Endothelial cell of umbilical vein (primary cell): ENCODE measurements at regions not wholly inside any gene's neighbourhood (a gene's known extent, or its start where the extent isn't known, plus 50 kb on each side); places are given as distances from the start of the nearest gene placed in this dataset.

Experiments used
- EZH2 ChIP-seq: IDR thresholded peaks from 2 replicates; pipeline ENCODE4 v1.6.1; 2012; ENCODE audit warnings: borderline replicate concordance, low read depth, mild to moderate bottlenecking, moderate library complexity, low read length, inconsistent platforms; ENCODE audit not compliant: severe bottlenecking
- FOS ChIP-seq: IDR thresholded peaks from 2 replicates; pipeline ENCODE4 v1.6.1; 2011; ENCODE audit warnings: mild to moderate bottlenecking, low read length, moderate library complexity, borderline replicate concordance; ENCODE audit not compliant: insufficient read depth
- MYC ChIP-seq: IDR thresholded peaks from one replicate; pipeline ENCODE4 v1.6.1; 2011; ENCODE audit warnings: mild to moderate bottlenecking, low read depth, low read length
- POLR2A ChIP-seq: IDR thresholded peaks from 2 replicates; pipeline ENCODE4 v1.6.1; 2012; ENCODE audit warnings: low read depth, mild to moderate bottlenecking, control low read depth, low read length
- POLR2AphosphoS5 ChIP-seq: IDR thresholded peaks from 2 replicates; pipeline ENCODE4 v1.6.1; 2012; ENCODE audit warnings: low read depth, mild to moderate bottlenecking, control low read depth, low read length, moderate library complexity; ENCODE audit not compliant: insufficient read depth
- TF ChIP-seq, protein P1 (sequence below): IDR thresholded peaks from 2 replicates; pipeline ENCODE4 v1.6.1; 2011; ENCODE audit not compliant: insufficient read depth, insufficient read length
- TF ChIP-seq, protein P2 (sequence below), 2 donors: IDR thresholded peaks; 1 replicate in 1 of 2; 2 replicates in 1 of 2; pipeline ENCODE4 v1.5.1; 2011; ENCODE audit warnings: low read length in 2 of 2, mild to moderate bottlenecking in 2 of 2, moderate library complexity in 2 of 2, control low read depth in 1 of 2, inconsistent platforms in 1 of 2, low read depth in 1 of 2; ENCODE audit not compliant: insufficient read depth in 1 of 2; ENCODE audit errors: extremely low read depth in 1 of 2

DNA sequence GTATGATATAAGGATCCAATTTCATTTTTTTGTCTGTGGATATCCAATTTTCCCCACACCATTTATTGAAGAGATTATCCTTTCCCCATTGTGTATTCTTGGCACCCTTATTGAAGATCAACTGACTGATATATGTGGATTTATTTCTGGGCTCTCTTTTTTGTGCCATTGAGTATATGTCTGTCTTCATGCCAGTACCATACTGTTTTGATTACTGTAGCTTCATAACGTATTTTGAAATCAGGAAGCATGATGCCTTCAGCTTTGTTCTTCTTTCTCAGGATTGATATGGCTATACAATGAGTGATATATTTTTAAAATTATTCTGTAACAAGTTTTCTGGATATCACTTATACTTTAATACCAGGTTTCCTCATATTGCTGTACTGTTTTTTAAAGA is 58.1 kb upstream of the DLX2 start:
- TF ChIP-seq, protein P1, sequence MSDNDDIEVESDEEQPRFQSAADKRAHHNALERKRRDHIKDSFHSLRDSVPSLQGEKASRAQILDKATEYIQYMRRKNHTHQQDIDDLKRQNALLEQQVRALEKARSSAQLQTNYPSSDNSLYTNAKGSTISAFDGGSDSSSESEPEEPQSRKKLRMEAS: no peak
- TF ChIP-seq, protein P2, sequence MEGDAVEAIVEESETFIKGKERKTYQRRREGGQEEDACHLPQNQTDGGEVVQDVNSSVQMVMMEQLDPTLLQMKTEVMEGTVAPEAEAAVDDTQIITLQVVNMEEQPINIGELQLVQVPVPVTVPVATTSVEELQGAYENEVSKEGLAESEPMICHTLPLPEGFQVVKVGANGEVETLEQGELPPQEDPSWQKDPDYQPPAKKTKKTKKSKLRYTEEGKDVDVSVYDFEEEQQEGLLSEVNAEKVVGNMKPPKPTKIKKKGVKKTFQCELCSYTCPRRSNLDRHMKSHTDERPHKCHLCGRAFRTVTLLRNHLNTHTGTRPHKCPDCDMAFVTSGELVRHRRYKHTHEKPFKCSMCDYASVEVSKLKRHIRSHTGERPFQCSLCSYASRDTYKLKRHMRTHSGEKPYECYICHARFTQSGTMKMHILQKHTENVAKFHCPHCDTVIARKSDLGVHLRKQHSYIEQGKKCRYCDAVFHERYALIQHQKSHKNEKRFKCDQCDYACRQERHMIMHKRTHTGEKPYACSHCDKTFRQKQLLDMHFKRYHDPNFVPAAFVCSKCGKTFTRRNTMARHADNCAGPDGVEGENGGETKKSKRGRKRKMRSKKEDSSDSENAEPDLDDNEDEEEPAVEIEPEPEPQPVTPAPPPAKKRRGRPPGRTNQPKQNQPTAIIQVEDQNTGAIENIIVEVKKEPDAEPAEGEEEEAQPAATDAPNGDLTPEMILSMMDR (IDR thresholded peaks at IDR 0.05; ENCODE audit: extremely low read depth in 1 of 2, insufficient read depth in 1 of 2, low read depth in 1 of 2, low read length in 2 of 2): no peak
- TF ChIP-seq POLR2AphosphoS5 (no peak), POLR2A (no peak), MYC (no peak), EZH2 (no peak), FOS (no peak)
